GM23338 (cell line): ENCODE measurements at regions not wholly inside any gene's neighbourhood (a gene's known extent, or its start where the extent isn't known, plus 50 kb on each side); places are given as distances from the start of the nearest gene placed in this dataset.

ENCODE experiments used
- ATAC-seq: fragments of 200-7000 bp; cut with Tn5 transposase; 3 replicates; pipeline ENCODE4 v1.9.1; 2020
- DNase-seq: peaks from one replicate; pipeline ENCODE4 v3.0.0-alpha.2; 2015; ENCODE audit warnings: low spot score
- H2AFZ ChIP-seq: fragments of 200-600 bp; sonication (generic); 2 replicates; pipeline ENCODE4 v1.8.0; 2016; ENCODE audit warnings: antibody characterized with exemption, mild to moderate bottlenecking, moderate library complexity
- H3F3A ChIP-seq: fragments of 200-600 bp; sonication (generic); replicated peaks from 2 replicates; pipeline ENCODE4 v1.8.0; 2017; ENCODE audit warnings: antibody characterized with exemption, mixed run types, low read depth
- H3K27ac ChIP-seq: fragments of 200-600 bp; sonication (generic); 2 replicates; pipeline ENCODE4 v1.6.1; 2016; ENCODE audit warnings: low read depth
- H3K27me3 ChIP-seq: fragments of 200-600 bp; sonication (generic); 2 replicates; pipeline ENCODE4 v1.8.0; 2016; ENCODE audit warnings: mild to moderate bottlenecking, mixed run types, moderate library complexity; ENCODE audit not compliant: insufficient read depth
- H3K36me3 ChIP-seq: fragments of 200-600 bp; sonication (generic); 2 replicates; pipeline ENCODE4 v1.8.0; 2016; ENCODE audit warnings: mild to moderate bottlenecking; ENCODE audit not compliant: insufficient read depth
- H3K4me1 ChIP-seq: fragments of 200-600 bp; sonication (generic); 2 replicates; pipeline ENCODE4 v1.8.0; 2016; ENCODE audit warnings: mild to moderate bottlenecking, moderate library complexity; ENCODE audit not compliant: insufficient read depth
- H3K4me2 ChIP-seq: fragments of 200-600 bp; sonication (generic); 2 replicates; pipeline ENCODE4 v1.7.1; 2017; ENCODE audit warnings: mixed run types
- H3K4me3 ChIP-seq: fragments of 200-600 bp; sonication (generic); 2 replicates; pipeline ENCODE4 v1.6.1; 2016; ENCODE audit warnings: mixed run types
- H3K79me2 ChIP-seq: fragments of 200-600 bp; sonication (generic); replicated peaks from 2 replicates; pipeline ENCODE4 v1.8.0; 2017; ENCODE audit warnings: mild to moderate bottlenecking; ENCODE audit not compliant: insufficient read depth
- H3K9me2 ChIP-seq: fragments of 200-600 bp; sonication (generic); 2 replicates; pipeline ENCODE4 v1.8.0; 2017; ENCODE audit not compliant: insufficient read depth
- H4K20me1 ChIP-seq: fragments of 200-600 bp; sonication (generic); replicated peaks from 2 replicates; pipeline ENCODE4 v1.8.0; 2017; ENCODE audit warnings: mild to moderate bottlenecking; ENCODE audit not compliant: insufficient read depth
- H3K27ac Mint-ChIP-seq: 2 replicates; pipeline ENCODE4 v1.8.0; 2020; ENCODE audit warnings: inconsistent platforms, mild to moderate bottlenecking, moderate library complexity, mixed read lengths
- H3K27me3 Mint-ChIP-seq: 3 replicates; pipeline ENCODE4 v1.8.0; 2022; ENCODE audit warnings: low read depth, mild to moderate bottlenecking, moderate library complexity, mixed read lengths, inconsistent platforms; ENCODE audit not compliant: insufficient read depth, poor library complexity
- H3K36me3 Mint-ChIP-seq: 3 replicates; pipeline ENCODE4 v1.8.0; 2021; ENCODE audit warnings: low read depth, mild to moderate bottlenecking, inconsistent platforms, moderate library complexity, mixed read lengths
- H3K4me1 Mint-ChIP-seq: 3 replicates; pipeline ENCODE4 v1.8.0; 2020; ENCODE audit warnings: mild to moderate bottlenecking, inconsistent platforms, mixed read lengths
- H3K4me3 Mint-ChIP-seq: 3 replicates; pipeline ENCODE4 v1.8.0; 2021; ENCODE audit warnings: moderate library complexity, mild to moderate bottlenecking, inconsistent platforms, mixed read lengths
- H3K9me3 Mint-ChIP-seq: 3 replicates; pipeline ENCODE4 v1.8.0; 2020; ENCODE audit warnings: moderate library complexity, mild to moderate bottlenecking, inconsistent platforms, mixed read lengths
- CREB1 ChIP-seq: fragments of 250-450 bp; sonication (Bioruptor Pico); IDR thresholded peaks from 2 replicates; pipeline ENCODE4 v1.5.0; 2020; ENCODE audit warnings: low read depth, mild to moderate bottlenecking, moderate library complexity
- EZH2 ChIP-seq: fragments of 200-600 bp; sonication (generic); IDR thresholded peaks from one replicate; pipeline ENCODE4 v1.8.0; 2017; ENCODE audit warnings: antibody characterized with exemption, mild to moderate bottlenecking, low read depth; ENCODE audit not compliant: unreplicated experiment
- EZH2phosphoT487 ChIP-seq: fragments of 200-600 bp; sonication (generic); IDR thresholded peaks from one replicate; pipeline ENCODE4 v1.8.1; 2018; ENCODE audit warnings: antibody characterized with exemption; ENCODE audit not compliant: unreplicated experiment
- JUNB ChIP-seq: IDR thresholded peaks from one replicate; pipeline ENCODE4 v1.6.1; 2016; ENCODE audit warnings: antibody characterized with exemption; ENCODE audit not compliant: unreplicated experiment
- NANOG ChIP-seq: IDR thresholded peaks from 2 replicates; pipeline ENCODE4 v1.6.1; 2016; ENCODE audit warnings: antibody characterized with exemption, borderline replicate concordance
- POLR2AphosphoS5 ChIP-seq: IDR thresholded peaks from 2 replicates; pipeline ENCODE4 v1.6.1; 2016; ENCODE audit warnings: antibody characterized with exemption, low read depth
- STAT1 ChIP-seq: IDR thresholded peaks from one replicate; pipeline ENCODE4 v1.6.1; 2016; ENCODE audit warnings: antibody characterized with exemption; ENCODE audit not compliant: unreplicated experiment
- ZNF114 ChIP-seq: fragments of 250-450 bp; sonication (Bioruptor Pico); IDR thresholded peaks from 2 replicates; pipeline ENCODE4 v1.5.0; 2020; ENCODE audit warnings: mild to moderate bottlenecking, moderate library complexity
- ZNF331 ChIP-seq: fragments of 250-450 bp; sonication (Bioruptor Pico); IDR thresholded peaks from 2 replicates; pipeline ENCODE4 v1.5.0; 2020; ENCODE audit warnings: low read depth, mild to moderate bottlenecking, moderate library complexity
- TF ChIP-seq, protein P1 (sequence below): fragments of 250-450 bp; sonication (Bioruptor Pico); IDR thresholded peaks from 2 replicates; pipeline ENCODE4 v1.5.0; 2020; ENCODE audit warnings: mild to moderate bottlenecking, moderate library complexity
- TF ChIP-seq, protein P2 (sequence below), 2 experiments: fragments of 200-600 bp in 1 of 2; sonication (generic) in 1 of 2; conservative IDR thresholded peaks; 2 replicates each; pipeline versions ENCODE4 v1.5.1 to v1.6.1; 2016 to 2017; ENCODE audit warnings: antibody characterized with exemption in 2 of 2, low read depth in 2 of 2, mild to moderate bottlenecking in 2 of 2, moderate library complexity in 1 of 2
- TF ChIP-seq, protein P3 (sequence below): IDR thresholded peaks from one replicate; pipeline ENCODE4 v1.6.1; 2018; ENCODE audit warnings: antibody characterized with exemption; ENCODE audit not compliant: unreplicated experiment
- TF ChIP-seq, protein P4 (sequence below): IDR thresholded peaks from 2 replicates; pipeline ENCODE4 v1.6.1; 2016; ENCODE audit warnings: antibody characterized with exemption

DNA sequence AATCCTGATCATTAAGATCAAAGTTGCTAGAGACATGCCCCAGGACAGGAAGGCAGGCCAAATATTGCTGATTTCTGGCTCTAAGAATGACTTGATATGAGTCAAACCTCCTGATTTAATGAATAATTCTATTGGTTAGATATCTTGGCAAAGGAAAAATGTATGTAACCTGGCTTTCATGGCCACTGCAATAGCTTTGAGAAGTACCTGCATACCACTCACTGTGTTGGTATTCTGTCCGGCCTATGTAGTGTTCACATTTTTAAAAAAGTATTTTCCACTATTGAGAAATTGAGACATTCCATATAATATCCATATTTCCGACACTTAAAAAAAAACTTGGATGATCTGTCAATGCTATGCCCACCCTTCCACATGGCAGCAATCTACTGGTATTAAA lies 283.1 kb upstream of the SOX5 start:
- ATAC-seq (no peak), DNase-seq (no peak)
- H3F3A ChIP-seq: no peaks in the 10 kb centered on the region
- no peak overlapping the region for H3K27ac ChIP-seq
- H2AFZ ChIP-seq: no peak overlapping the region
- Mint-ChIP-seq H3K27ac (no peak overlapping the region; the same call in 1 of the 2 replicates), H3K36me3 (no peaks in the 10 kb centered on the region), H3K27me3 (peaks cover 4% of the 10 kb centered on the region), H3K4me3 (no peak overlapping the region), H3K9me3 (no peaks in the 10 kb centered on the region), H3K4me1 (peaks cover 37% of the 10 kb centered on the region)
- H3K4me3 ChIP-seq: no peak overlapping the region
- TF ChIP-seq NANOG: no peak
- TF ChIP-seq, protein P1, sequence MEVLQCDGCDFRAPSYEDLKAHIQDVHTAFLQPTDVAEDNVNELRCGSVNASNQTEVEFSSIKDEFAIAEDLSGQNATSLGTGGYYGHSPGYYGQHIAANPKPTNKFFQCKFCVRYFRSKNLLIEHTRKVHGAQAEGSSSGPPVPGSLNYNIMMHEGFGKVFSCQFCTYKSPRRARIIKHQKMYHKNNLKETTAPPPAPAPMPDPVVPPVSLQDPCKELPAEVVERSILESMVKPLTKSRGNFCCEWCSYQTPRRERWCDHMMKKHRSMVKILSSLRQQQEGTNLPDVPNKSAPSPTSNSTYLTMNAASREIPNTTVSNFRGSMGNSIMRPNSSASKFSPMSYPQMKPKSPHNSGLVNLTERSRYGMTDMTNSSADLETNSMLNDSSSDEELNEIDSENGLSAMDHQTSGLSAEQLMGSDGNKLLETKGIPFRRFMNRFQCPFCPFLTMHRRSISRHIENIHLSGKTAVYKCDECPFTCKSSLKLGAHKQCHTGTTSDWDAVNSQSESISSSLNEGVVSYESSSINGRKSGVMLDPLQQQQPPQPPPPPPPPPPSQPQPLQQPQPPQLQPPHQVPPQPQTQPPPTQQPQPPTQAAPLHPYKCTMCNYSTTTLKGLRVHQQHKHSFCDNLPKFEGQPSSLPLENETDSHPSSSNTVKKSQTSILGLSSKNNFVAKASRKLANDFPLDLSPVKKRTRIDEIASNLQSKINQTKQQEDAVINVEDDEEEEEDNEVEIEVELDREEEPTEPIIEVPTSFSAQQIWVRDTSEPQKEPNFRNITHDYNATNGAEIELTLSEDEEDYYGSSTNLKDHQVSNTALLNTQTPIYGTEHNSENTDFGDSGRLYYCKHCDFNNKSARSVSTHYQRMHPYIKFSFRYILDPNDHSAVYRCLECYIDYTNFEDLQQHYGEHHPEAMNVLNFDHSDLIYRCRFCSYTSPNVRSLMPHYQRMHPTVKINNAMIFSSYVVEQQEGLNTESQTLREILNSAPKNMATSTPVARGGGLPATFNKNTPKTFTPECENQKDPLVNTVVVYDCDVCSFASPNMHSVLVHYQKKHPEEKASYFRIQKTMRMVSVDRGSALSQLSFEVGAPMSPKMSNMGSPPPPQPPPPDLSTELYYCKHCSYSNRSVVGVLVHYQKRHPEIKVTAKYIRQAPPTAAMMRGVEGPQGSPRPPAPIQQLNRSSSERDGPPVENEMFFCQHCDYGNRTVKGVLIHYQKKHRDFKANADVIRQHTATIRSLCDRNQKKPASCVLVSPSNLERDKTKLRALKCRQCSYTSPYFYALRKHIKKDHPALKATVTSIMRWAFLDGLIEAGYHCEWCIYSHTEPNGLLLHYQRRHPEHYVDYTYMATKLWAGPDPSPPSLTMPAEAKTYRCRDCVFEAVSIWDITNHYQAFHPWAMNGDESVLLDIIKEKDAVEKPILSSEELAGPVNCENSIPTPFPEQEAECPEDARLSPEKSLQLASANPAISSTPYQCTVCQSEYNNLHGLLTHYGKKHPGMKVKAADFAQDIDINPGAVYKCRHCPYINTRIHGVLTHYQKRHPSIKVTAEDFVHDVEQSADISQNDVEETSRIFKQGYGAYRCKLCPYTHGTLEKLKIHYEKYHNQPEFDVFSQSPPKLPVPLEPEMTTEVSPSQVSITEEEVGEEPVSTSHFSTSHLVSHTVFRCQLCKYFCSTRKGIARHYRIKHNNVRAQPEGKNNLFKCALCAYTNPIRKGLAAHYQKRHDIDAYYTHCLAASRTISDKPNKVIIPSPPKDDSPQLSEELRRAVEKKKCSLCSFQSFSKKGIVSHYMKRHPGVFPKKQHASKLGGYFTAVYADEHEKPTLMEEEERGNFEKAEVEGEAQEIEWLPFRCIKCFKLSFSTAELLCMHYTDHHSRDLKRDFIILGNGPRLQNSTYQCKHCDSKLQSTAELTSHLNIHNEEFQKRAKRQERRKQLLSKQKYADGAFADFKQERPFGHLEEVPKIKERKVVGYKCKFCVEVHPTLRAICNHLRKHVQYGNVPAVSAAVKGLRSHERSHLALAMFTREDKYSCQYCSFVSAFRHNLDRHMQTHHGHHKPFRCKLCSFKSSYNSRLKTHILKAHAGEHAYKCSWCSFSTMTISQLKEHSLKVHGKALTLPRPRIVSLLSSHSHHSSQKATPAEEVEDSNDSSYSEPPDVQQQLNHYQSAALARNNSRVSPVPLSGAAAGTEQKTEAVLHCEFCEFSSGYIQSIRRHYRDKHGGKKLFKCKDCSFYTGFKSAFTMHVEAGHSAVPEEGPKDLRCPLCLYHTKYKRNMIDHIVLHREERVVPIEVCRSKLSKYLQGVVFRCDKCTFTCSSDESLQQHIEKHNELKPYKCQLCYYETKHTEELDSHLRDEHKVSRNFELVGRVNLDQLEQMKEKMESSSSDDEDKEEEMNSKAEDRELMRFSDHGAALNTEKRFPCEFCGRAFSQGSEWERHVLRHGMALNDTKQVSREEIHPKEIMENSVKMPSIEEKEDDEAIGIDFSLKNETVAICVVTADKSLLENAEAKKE: no peak
- no peak for TF ChIP-seq JUNB
- no peak for TF ChIP-seq ZNF114 (CRISPR knock-in tag)
- no peak for TF ChIP-seq STAT1
- TF ChIP-seq, protein P2, sequence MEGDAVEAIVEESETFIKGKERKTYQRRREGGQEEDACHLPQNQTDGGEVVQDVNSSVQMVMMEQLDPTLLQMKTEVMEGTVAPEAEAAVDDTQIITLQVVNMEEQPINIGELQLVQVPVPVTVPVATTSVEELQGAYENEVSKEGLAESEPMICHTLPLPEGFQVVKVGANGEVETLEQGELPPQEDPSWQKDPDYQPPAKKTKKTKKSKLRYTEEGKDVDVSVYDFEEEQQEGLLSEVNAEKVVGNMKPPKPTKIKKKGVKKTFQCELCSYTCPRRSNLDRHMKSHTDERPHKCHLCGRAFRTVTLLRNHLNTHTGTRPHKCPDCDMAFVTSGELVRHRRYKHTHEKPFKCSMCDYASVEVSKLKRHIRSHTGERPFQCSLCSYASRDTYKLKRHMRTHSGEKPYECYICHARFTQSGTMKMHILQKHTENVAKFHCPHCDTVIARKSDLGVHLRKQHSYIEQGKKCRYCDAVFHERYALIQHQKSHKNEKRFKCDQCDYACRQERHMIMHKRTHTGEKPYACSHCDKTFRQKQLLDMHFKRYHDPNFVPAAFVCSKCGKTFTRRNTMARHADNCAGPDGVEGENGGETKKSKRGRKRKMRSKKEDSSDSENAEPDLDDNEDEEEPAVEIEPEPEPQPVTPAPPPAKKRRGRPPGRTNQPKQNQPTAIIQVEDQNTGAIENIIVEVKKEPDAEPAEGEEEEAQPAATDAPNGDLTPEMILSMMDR (conservative IDR thresholded peaks at IDR 0.05; ENCODE audit: low read depth in 2 of 2): no peak
- no peak for TF ChIP-seq POLR2AphosphoS5
- TF ChIP-seq CREB1 (CRISPR knock-in tag): no peak
- TF ChIP-seq ZNF331 (CRISPR knock-in tag): no peak
- no peak for TF ChIP-seq EZH2phosphoT487
- TF ChIP-seq, protein P3, sequence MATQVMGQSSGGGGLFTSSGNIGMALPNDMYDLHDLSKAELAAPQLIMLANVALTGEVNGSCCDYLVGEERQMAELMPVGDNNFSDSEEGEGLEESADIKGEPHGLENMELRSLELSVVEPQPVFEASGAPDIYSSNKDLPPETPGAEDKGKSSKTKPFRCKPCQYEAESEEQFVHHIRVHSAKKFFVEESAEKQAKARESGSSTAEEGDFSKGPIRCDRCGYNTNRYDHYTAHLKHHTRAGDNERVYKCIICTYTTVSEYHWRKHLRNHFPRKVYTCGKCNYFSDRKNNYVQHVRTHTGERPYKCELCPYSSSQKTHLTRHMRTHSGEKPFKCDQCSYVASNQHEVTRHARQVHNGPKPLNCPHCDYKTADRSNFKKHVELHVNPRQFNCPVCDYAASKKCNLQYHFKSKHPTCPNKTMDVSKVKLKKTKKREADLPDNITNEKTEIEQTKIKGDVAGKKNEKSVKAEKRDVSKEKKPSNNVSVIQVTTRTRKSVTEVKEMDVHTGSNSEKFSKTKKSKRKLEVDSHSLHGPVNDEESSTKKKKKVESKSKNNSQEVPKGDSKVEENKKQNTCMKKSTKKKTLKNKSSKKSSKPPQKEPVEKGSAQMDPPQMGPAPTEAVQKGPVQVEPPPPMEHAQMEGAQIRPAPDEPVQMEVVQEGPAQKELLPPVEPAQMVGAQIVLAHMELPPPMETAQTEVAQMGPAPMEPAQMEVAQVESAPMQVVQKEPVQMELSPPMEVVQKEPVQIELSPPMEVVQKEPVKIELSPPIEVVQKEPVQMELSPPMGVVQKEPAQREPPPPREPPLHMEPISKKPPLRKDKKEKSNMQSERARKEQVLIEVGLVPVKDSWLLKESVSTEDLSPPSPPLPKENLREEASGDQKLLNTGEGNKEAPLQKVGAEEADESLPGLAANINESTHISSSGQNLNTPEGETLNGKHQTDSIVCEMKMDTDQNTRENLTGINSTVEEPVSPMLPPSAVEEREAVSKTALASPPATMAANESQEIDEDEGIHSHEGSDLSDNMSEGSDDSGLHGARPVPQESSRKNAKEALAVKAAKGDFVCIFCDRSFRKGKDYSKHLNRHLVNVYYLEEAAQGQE: no peak
- TF ChIP-seq EZH2: no peak
- TF ChIP-seq, protein P4, sequence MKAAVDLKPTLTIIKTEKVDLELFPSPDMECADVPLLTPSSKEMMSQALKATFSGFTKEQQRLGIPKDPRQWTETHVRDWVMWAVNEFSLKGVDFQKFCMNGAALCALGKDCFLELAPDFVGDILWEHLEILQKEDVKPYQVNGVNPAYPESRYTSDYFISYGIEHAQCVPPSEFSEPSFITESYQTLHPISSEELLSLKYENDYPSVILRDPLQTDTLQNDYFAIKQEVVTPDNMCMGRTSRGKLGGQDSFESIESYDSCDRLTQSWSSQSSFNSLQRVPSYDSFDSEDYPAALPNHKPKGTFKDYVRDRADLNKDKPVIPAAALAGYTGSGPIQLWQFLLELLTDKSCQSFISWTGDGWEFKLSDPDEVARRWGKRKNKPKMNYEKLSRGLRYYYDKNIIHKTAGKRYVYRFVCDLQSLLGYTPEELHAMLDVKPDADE: no peak
- no peaks in the 10 kb centered on the region for H3K79me2 ChIP-seq
- H3K27me3 ChIP-seq: no peaks in the 10 kb centered on the region
- no peaks in the 10 kb centered on the region for H3K9me2 ChIP-seq
- no peaks in the 10 kb centered on the region for H4K20me1 ChIP-seq
- H3K4me1 ChIP-seq: peaks cover 24% of the 10 kb centered on the region
- H3K36me3 ChIP-seq: no peaks in the 10 kb centered on the region
- no peak overlapping the region for H3K4me2 ChIP-seq
